ENCODE measurements at regions not wholly inside any gene's neighbourhood (a gene's known extent, or its start where the extent isn't known, plus 50 kb on each side); places are given as distances from the start of the nearest gene placed in this dataset.

DNA sequence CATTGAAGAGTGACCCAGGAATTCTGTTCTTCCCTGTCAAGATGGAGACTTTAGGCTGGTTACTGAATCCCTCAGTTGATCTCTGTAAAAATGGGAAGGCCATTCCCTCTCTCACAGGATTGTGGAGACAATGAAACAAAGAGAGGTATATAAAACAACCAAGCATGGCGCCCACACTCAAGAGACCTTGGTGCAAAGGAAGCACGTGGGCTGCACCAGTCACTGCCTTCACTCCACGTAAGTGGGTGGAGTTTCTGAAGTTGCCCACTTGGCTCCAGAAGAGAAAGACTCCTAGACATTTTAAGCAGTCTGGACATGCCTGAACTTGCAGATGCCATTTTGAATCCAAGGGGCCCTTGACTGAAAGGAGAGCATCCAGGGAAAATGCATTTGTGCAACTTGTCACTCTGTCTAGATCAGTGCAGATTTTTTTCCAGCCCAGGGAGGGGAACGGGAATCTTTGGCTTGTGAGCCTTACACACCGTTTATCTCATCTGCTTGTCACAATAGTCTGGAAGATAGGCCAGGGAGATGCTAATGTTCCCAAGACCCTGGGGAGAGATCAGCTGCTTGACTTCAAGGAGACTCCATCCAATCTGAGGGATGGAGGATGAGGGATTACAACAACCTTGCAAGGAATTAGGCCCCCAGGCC is 96.9 kb upstream of the TBX3 start:
- TF ChIP-seq, protein P1, sequence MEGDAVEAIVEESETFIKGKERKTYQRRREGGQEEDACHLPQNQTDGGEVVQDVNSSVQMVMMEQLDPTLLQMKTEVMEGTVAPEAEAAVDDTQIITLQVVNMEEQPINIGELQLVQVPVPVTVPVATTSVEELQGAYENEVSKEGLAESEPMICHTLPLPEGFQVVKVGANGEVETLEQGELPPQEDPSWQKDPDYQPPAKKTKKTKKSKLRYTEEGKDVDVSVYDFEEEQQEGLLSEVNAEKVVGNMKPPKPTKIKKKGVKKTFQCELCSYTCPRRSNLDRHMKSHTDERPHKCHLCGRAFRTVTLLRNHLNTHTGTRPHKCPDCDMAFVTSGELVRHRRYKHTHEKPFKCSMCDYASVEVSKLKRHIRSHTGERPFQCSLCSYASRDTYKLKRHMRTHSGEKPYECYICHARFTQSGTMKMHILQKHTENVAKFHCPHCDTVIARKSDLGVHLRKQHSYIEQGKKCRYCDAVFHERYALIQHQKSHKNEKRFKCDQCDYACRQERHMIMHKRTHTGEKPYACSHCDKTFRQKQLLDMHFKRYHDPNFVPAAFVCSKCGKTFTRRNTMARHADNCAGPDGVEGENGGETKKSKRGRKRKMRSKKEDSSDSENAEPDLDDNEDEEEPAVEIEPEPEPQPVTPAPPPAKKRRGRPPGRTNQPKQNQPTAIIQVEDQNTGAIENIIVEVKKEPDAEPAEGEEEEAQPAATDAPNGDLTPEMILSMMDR (IDR thresholded peaks at IDR 0.05; ENCODE audit: extremely low read depth, missing control alignments) = no peak
- DNase-seq (ENCODE audit: low spot score) = no peak

DNA sequence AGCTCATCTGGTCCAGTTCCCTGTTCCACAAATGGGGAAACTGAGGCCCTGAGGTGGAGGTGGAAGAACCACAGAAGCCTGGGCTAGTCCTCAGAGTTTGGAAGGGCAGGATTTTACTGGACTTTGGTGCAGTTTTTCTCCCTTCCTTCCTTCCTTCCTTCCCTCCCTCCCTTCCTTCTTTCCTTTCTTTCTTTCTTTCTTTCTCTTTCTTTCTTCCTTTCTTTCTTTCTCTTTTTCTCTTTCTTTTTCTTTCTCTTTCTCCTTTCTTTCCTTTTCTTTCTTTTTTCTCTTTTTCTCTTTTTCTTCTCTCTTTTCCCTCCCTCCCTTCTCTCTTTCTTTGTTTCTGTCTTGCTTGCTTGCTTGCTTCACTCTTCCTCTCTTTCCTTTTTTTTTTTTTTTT is 95.7 kb upstream of the TBX3 start:
- no peak for DNase-seq (ENCODE audit: low spot score)
- TF ChIP-seq, protein P1 (IDR thresholded peaks at IDR 0.05; ENCODE audit: extremely low read depth, missing control alignments) = no peak

DNA sequence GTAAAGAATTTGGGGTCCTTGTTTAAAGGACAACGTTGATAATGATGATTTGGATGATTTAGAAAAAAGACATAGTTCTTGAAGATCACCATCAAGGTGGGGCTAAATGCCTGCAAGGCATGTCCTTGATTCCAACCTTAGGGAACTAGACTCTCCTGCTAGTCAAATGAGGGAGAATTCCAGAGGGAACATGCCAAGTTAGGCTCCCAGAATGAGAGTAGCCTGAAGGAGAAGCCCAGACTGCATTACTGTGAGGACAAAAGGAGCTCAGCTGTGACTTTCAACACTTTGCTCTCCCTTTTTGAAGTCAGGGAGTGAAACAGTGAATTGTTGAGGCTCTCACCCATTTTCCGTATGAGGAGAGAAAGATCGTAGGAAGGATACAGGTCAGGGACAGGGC is 95.2 kb upstream of the TBX3 start:
- TF ChIP-seq, protein P1 (IDR thresholded peaks at IDR 0.05; ENCODE audit: extremely low read depth, missing control alignments) = no peak
- no peak for DNase-seq (ENCODE audit: low spot score)

DNA sequence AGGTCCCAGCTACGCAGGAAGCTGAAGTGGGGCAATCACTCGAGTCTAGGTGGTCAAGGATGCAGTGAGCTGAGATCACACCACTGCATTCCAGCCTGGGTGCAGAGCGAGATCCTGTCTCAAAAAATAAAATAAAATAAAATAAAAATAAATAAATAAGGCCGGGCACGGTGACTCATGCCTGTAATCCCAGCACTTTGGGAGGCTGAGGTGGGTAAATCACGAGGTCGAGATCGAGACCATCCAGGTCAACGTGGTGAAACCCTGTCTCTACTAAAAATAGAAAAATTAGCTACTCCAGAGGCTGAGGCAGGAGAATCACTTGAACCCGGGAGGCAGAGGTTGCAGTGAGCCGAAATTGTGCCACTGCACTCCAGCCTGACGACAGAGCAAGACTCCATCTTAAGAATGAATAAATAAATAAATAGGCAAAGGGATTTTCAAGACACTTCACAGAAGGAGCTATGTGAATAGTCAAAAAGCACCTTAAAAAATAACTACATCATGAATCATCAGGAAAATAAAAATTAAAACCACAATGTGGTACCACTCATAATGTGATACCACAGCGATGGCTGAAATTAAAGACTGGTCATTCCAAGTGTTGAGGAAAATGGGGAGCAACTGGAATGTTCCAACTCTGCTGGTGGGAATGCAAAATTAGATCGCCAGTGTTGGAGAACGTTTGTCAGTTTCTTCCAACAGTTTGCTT is 92.9 kb upstream of the TBX3 start:
- DNase-seq (ENCODE audit: low spot score) = no peak
- TF ChIP-seq, protein P1 (IDR thresholded peaks at IDR 0.05; ENCODE audit: extremely low read depth, missing control alignments) = no peak

DNA sequence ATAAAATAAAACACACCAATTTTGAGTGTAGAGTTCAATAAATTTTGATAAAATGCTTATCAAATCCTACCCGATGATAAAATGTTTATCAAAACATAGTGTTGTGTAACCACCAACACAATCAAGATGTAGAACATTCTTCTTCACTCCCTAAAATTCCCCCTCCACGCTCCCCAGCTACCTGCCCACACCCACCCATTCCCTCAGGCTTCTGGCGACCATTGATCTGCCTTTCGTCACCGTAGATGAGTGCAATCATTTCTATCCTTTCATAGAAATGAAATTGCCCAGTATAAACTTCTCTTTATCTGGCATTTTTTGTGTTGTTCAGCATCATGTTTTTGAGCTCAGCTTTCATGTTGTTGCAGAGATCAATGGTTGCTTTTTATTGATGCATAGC is 90.7 kb upstream of the TBX3 start:
- no peak for DNase-seq (ENCODE audit: low spot score)
- TF ChIP-seq, protein P1 (IDR thresholded peaks at IDR 0.05; ENCODE audit: extremely low read depth, missing control alignments) = no peak

DNA sequence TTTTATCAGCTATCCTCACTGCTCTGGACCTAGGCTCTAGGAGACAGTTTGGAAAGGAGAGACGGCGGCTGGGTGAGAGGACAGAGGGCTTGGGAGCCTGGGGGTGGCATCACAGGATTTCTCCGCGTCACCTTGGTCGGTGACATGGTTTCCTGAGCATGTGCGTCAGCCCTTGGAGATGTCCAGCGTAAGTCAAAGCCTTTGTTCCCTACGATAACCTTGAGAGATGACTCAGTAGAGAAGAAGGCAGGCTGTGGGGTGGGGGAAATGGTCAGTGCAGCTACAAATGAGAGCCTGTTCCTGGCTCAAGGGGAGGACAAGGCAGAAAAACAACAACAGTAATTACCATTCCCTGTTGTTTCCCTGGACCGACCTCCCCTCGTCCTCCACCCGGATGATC is 90.2 kb upstream of the TBX3 start:
- DNase-seq (ENCODE audit: low spot score) = no peak
- TF ChIP-seq, protein P1 (IDR thresholded peaks at IDR 0.05; ENCODE audit: extremely low read depth, missing control alignments) = no peak

DNA sequence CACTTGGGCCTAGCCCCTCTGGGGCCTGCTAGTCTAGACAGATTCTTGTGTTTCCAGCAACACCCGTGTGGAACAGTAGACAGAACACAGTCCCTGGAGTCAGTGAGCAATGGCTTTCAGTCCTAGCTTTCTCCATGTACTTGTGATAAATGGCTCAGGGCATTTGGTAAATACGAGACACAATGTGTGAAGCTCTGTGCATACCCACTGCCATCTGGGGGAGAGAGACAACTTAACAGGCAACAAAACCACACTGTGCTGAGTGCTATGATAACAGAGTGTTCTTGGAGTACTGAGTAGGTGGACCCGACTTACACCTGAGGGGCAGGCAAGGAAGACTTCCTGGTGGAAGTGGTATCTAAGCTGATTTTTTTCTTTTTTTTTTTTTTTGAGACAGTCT is 86.3 kb upstream of the TBX3 start:
- TF ChIP-seq, protein P1 (IDR thresholded peaks at IDR 0.05; ENCODE audit: extremely low read depth, missing control alignments) = no peak
- DNase-seq (ENCODE audit: low spot score) = no peak

Measured in GM20000 (cell line).